GM23338 (cell line): ENCODE measurements at regions not wholly inside any gene's neighbourhood (a gene's known extent, or its start where the extent isn't known, plus 50 kb on each side); places are given as distances from the start of the nearest gene placed in this dataset.

Experiments
- EZH2 ChIP-seq: fragments of 200-600 bp; sonication (generic); IDR thresholded peaks from one replicate; pipeline ENCODE4 v1.8.0; 2017; ENCODE audit warnings: antibody characterized with exemption, mild to moderate bottlenecking, low read depth; ENCODE audit not compliant: unreplicated experiment
- EZH2phosphoT487 ChIP-seq: fragments of 200-600 bp; sonication (generic); IDR thresholded peaks from one replicate; pipeline ENCODE4 v1.8.1; 2018; ENCODE audit warnings: antibody characterized with exemption; ENCODE audit not compliant: unreplicated experiment
- POLR2AphosphoS5 ChIP-seq: IDR thresholded peaks from 2 replicates; pipeline ENCODE4 v1.6.1; 2016; ENCODE audit warnings: antibody characterized with exemption, low read depth
- REST ChIP-seq: IDR thresholded peaks from one replicate; pipeline ENCODE4 v1.6.1; 2018; ENCODE audit warnings: antibody characterized with exemption; ENCODE audit not compliant: unreplicated experiment
- TF ChIP-seq, protein P1 (sequence below), 2 experiments: fragments of 200-600 bp in 1 of 2; sonication (generic) in 1 of 2; conservative IDR thresholded peaks; 2 replicates each; pipeline versions ENCODE4 v1.5.1 to v1.6.1; 2016 to 2017; ENCODE audit warnings: antibody characterized with exemption in 2 of 2, low read depth in 2 of 2, mild to moderate bottlenecking in 2 of 2, moderate library complexity in 1 of 2
- TF ChIP-seq, protein P2 (sequence below): IDR thresholded peaks from 2 replicates; pipeline ENCODE4 v1.6.1; 2016; ENCODE audit warnings: antibody characterized with exemption

GRCh38 chr3:188021502-188022040 is 132.4 kb upstream of the LPP start:
- TF ChIP-seq, protein P1, sequence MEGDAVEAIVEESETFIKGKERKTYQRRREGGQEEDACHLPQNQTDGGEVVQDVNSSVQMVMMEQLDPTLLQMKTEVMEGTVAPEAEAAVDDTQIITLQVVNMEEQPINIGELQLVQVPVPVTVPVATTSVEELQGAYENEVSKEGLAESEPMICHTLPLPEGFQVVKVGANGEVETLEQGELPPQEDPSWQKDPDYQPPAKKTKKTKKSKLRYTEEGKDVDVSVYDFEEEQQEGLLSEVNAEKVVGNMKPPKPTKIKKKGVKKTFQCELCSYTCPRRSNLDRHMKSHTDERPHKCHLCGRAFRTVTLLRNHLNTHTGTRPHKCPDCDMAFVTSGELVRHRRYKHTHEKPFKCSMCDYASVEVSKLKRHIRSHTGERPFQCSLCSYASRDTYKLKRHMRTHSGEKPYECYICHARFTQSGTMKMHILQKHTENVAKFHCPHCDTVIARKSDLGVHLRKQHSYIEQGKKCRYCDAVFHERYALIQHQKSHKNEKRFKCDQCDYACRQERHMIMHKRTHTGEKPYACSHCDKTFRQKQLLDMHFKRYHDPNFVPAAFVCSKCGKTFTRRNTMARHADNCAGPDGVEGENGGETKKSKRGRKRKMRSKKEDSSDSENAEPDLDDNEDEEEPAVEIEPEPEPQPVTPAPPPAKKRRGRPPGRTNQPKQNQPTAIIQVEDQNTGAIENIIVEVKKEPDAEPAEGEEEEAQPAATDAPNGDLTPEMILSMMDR (conservative IDR thresholded peaks at IDR 0.05; ENCODE audit: low read depth in 2 of 2) = no peak
- TF ChIP-seq EZH2 (no peak), EZH2phosphoT487 (no peak), POLR2AphosphoS5 (no peak), REST (no peak)
- TF ChIP-seq, protein P2, sequence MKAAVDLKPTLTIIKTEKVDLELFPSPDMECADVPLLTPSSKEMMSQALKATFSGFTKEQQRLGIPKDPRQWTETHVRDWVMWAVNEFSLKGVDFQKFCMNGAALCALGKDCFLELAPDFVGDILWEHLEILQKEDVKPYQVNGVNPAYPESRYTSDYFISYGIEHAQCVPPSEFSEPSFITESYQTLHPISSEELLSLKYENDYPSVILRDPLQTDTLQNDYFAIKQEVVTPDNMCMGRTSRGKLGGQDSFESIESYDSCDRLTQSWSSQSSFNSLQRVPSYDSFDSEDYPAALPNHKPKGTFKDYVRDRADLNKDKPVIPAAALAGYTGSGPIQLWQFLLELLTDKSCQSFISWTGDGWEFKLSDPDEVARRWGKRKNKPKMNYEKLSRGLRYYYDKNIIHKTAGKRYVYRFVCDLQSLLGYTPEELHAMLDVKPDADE = no peak
